Hippocampal formation (tissue), 2 donors: ENCODE measurements at regions not wholly inside any gene's neighbourhood (a gene's known extent, or its start where the extent isn't known, plus 50 kb on each side); places are given as distances from the start of the nearest gene placed in this dataset.
"Not testable (repeated sequence)": the region's sequence is repeated elsewhere in the genome, so short reads cannot be mapped to it uniquely, and the experiment has no call there.

ENCODE experiments used
- DNase-seq, 2 donors: peaks; one replicate each; lab custom pipeline; 2025; lab: John Stamatoyannopoulos, UW

- DNase-seq, result no peak
Observed at GRCh38 chr1:194829492-194829891, 1643.1 kb upstream of the B3GALT2 start.

GRCh38 chr1:194825382-194825781 lies 1639.0 kb upstream of the B3GALT2 start:
- no peak for DNase-seq

GRCh38 chr1:194821091-194821490 lies 1634.7 kb upstream of the B3GALT2 start:
- no peak for DNase-seq

GRCh38 chr1:194818674-194819073 lies 1632.3 kb upstream of the B3GALT2 start:
- no peak for DNase-seq

GRCh38 chr1:194816859-194817258 lies 1630.4 kb upstream of the B3GALT2 start:
- DNase-seq, result no peak

- no peak for DNase-seq
Observed at GRCh38 chr1:194813096-194813495, 1626.7 kb upstream of the B3GALT2 start.

- DNase-seq, result no peak
Observed at GRCh38 chr1:194809665-194810064, 1623.3 kb upstream of the B3GALT2 start.

- DNase-seq, result no peak
Observed at GRCh38 chr1:194809215-194809614, 1622.8 kb upstream of the B3GALT2 start.

GRCh38 chr1:194807530-194808220 lies 1621.3 kb upstream of the B3GALT2 start:
- no peak for DNase-seq

- DNase-seq, result no peak
Observed at GRCh38 chr1:194802572-194802971, 1616.2 kb upstream of the B3GALT2 start.

GRCh38 chr1:194795917-194796593 lies 1609.6 kb upstream of the B3GALT2 start:
- no peak for DNase-seq

- no peak for DNase-seq
Observed at GRCh38 chr1:194787001-194787400, 1600.6 kb upstream of the B3GALT2 start.

- DNase-seq, result no peak
Observed at GRCh38 chr1:194786027-194786426, 1599.6 kb upstream of the B3GALT2 start.

- no peak for DNase-seq
Observed at GRCh38 chr1:194776657-194777056, 1590.2 kb upstream of the B3GALT2 start.

- no peak for DNase-seq
Observed at GRCh38 chr1:194774535-194774934, 1588.1 kb upstream of the B3GALT2 start.

GRCh38 chr1:194755241-194755994 lies 1569.0 kb upstream of the B3GALT2 start:
- no peak for DNase-seq

- not testable (repeated sequence) for DNase-seq
Observed at GRCh38 chr1:194738843-194739242, 1552.4 kb upstream of the B3GALT2 start.

GRCh38 chr1:194734970-194735369 lies 1548.6 kb upstream of the B3GALT2 start:
- no peak for DNase-seq

GRCh38 chr1:194731025-194731424 lies 1544.6 kb upstream of the B3GALT2 start:
- no peak for DNase-seq

- DNase-seq, result no peak
Observed at GRCh38 chr1:194730304-194730703, 1543.9 kb upstream of the B3GALT2 start.

- DNase-seq, result no peak
Observed at GRCh38 chr1:194723067-194723466, 1536.7 kb upstream of the B3GALT2 start.

GRCh38 chr1:194717941-194718340 lies 1531.5 kb upstream of the B3GALT2 start:
- peak in 1 of 2 donors; percentile 12 for DNase-seq

GRCh38 chr1:194717334-194717733 lies 1530.9 kb upstream of the B3GALT2 start:
- DNase-seq, result no peak
